ENCODE measurements at regions not wholly inside any gene's neighbourhood (a gene's known extent, or its start where the extent isn't known, plus 50 kb on each side); places are given as distances from the start of the nearest gene placed in this dataset.

GRCh38 chr11:98621767-98622166, 399.0 kb upstream of the CNTN5 start:
- intact Hi-C loops (cut with DNase I) = no loop called here

GRCh38 chr11:98625526-98625925, 395.2 kb upstream of the CNTN5 start:
- Histone ChIP-seq H3K4me1 (no peaks in the 10 kb centered on the region), H3K9me3 (no peaks in the 10 kb centered on the region), H3K4me3 (no peak overlapping the region), H3K36me3 (no peaks in the 10 kb centered on the region), H3K27ac (no peak overlapping the region), H3K27me3 (ENCODE audit: low read depth) (no peaks in the 10 kb centered on the region)
- DNase-seq (no peak), ATAC-seq (no peak)
- intact Hi-C loops (cut with DNase I) = no loop called here
- TF ChIP-seq CTCF (IDR thresholded peaks at IDR 0.05) = no peak

More at GRCh38 chr11:98621767-98622166, 399.0 kb upstream of the CNTN5 start:
- DNase-seq = no peak
- no peaks in the 10 kb centered on the region for H3K4me1 ChIP-seq
- no peak overlapping the region for H3K4me3 ChIP-seq
- no peaks in the 10 kb centered on the region for H3K36me3 ChIP-seq
- TF ChIP-seq CTCF (IDR thresholded peaks at IDR 0.05) = no peak
- no peaks in the 10 kb centered on the region for H3K9me3 ChIP-seq
- ATAC-seq = no peak
- H3K27me3 ChIP-seq (ENCODE audit: low read depth) = no peaks in the 10 kb centered on the region
- H3K27ac ChIP-seq = no peak overlapping the region

- no peak overlapping the region for H3K27ac ChIP-seq
- H3K36me3 ChIP-seq = no peaks in the 10 kb centered on the region
- no peak overlapping the region for H3K4me3 ChIP-seq
- no peak for TF ChIP-seq CTCF (IDR thresholded peaks at IDR 0.05)
- ATAC-seq (no peak), DNase-seq (no peak)
- no peaks in the 10 kb centered on the region for H3K27me3 ChIP-seq (ENCODE audit: low read depth)
- intact Hi-C loops (cut with DNase I) = no loop called here
- H3K4me1 ChIP-seq = no peaks in the 10 kb centered on the region
- no peaks in the 10 kb centered on the region for H3K9me3 ChIP-seq
Observed at GRCh38 chr11:98630736-98631135, 390.0 kb upstream of the CNTN5 start.

GRCh38 chr11:98657711-98658110, 363.0 kb upstream of the CNTN5 start:
- no peak for ATAC-seq
- no peaks in the 10 kb centered on the region for H3K9me3 ChIP-seq
- no peak overlapping the region for H3K4me3 ChIP-seq
- no peak for DNase-seq
- intact Hi-C loops (cut with DNase I) = no loop called here
- no peak for TF ChIP-seq CTCF (IDR thresholded peaks at IDR 0.05)
- no peak overlapping the region for H3K27ac ChIP-seq
- H3K4me1 ChIP-seq = no peaks in the 10 kb centered on the region
- no peaks in the 10 kb centered on the region for H3K36me3 ChIP-seq
- no peaks in the 10 kb centered on the region for H3K27me3 ChIP-seq (ENCODE audit: low read depth)

GRCh38 chr11:98659431-98659830, 361.3 kb upstream of the CNTN5 start:
- no peak overlapping the region for H3K4me3 ChIP-seq
- H3K27me3 ChIP-seq (ENCODE audit: low read depth) = no peaks in the 10 kb centered on the region
- ATAC-seq = no peak
- no peaks in the 10 kb centered on the region for H3K36me3 ChIP-seq
- no peak for TF ChIP-seq CTCF (IDR thresholded peaks at IDR 0.05)
- DNase-seq = no peak
- H3K27ac ChIP-seq = no peak overlapping the region
- intact Hi-C loops (cut with DNase I) = no loop called here
- H3K9me3 ChIP-seq = no peaks in the 10 kb centered on the region
- no peaks in the 10 kb centered on the region for H3K4me1 ChIP-seq

GRCh38 chr11:98674390-98674789, 346.4 kb upstream of the CNTN5 start:
- no peak for ATAC-seq
- no peak for TF ChIP-seq CTCF (IDR thresholded peaks at IDR 0.05)
- H3K4me1 ChIP-seq = no peaks in the 10 kb centered on the region
- H3K36me3 ChIP-seq = no peaks in the 10 kb centered on the region
- no peak overlapping the region for H3K4me3 ChIP-seq
- no peak for DNase-seq
- H3K27me3 ChIP-seq (ENCODE audit: low read depth) = no peaks in the 10 kb centered on the region
- H3K27ac ChIP-seq = no peak overlapping the region
- peaks cover 6% of the 10 kb centered on the region for H3K9me3 ChIP-seq
- intact Hi-C loops (cut with DNase I) = no loop called here
